ENCODE measurements at regions not wholly inside any gene's neighbourhood (a gene's known extent, or its start where the extent isn't known, plus 50 kb on each side); places are given as distances from the start of the nearest gene placed in this dataset.
"Not testable (repeated sequence)": the region's sequence is repeated elsewhere in the genome, so short reads cannot be mapped to it uniquely, and the experiment has no call there.

GRCh38 chr2:185640588-185640987 is 98.0 kb upstream of the FSIP2 start:
- no peak for DNase-seq

DNA sequence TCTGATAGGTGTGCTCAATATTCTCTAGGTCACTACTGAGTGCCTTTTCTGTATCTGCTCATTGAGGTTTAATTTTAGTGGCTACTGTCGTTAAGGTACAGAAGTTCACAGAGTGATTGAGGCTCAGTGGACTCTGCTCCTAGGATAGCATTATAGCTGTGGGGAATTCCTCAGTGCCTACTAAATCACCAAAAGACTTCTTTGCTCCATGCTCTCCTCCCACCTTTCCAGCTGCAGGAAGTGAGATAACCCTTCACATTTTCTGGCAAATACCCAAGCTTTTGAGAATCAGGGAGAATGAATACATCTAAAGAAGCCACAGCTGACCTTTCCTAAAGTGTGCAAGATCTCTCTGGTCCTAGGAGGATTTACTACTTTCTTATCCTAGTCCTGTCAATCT is 95.2 kb upstream of the FSIP2 start:
- no peak for DNase-seq

DNA sequence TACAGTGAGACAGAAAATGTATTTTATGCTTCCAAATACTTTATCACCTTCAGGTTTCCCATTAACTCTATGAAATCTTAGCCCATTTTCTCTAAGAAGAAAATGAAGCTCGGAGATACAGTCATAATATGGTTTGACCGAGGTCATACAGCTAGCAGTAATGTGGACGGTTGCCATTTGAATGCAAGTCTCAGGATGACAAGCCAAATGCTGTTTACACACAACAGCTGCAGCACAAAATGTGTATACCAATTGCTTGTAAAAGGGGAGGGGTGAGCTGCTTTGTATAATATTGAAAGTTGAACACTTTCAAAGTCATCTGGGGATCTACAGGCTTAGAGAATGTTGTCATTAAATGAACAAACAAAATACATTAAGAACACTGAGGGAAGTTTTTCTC is 93.8 kb upstream of the FSIP2 start:
- DNase-seq, result no peak

DNA sequence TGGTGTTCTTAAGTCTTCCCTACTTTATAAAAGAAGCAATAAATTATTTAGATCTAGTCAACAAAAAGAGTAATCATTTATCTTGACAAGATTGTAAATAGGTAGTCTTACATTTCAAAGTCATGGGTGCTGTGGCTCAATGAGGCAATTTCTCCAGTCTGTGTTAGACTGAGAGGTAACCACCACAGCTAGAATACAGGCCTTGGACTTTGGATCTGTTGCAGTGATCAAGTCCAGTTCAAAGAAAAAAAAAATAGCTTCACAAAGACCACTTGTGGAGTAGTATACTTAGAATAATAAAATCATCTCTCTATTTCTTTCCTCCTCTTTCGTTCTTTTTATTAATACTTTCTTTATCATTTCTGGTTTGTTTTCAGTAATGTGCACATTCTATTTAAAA is 93.1 kb upstream of the FSIP2 start:
- no peak for DNase-seq

GRCh38 chr2:185658750-185659149 is 79.9 kb upstream of the FSIP2 start:
- no peak for DNase-seq

- DNase-seq, result no peak
These were observed 74.8 kb upstream of the FSIP2 start for GRCh38 chr2:185663811-185664210.

DNA sequence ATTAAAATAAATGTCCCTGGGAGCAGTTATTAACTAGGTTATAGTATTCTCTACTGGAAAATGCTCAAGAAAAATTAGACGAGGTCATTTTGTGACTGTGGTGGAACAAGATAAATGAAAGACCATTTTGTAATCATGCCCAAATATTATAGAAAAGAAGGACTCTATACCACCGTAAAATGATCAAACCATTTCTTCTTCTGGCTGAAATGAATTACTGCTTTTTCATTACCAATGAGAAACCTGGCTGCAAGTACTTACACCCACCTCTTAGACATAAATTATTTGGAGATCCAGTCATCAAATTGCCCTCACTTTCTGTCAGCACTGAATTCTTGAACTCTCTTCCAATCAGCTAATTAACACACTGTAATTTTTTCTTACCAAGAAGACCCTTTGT is 74.2 kb upstream of the FSIP2 start:
- DNase-seq, result no peak

DNA sequence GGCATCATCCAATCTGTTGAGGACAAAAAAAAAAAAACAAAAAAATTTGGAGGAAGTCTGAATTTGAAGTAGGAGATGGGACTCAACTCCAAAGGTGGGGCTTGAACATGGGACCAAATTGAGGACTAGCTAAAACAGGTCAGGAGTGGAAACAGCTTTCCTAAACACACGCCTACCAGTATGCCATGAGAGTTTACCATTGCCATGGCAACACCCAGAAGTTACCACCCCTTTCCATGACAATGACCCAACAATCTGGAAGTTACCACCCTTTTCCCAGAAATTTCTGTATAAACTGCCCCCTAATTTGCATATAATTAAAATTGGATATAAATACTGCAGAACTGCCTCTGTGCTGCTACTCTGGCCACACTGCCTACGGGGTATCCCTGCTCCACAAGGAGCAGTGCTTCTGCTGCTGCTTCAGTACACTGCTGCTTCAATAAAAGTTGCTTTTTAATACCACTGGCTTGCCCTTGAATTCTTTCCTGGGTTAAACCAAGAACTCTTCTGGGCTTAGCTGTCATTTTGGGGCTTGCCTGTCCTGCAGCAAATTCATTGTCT is 73.3 kb upstream of the FSIP2 start:
- no peak for DNase-seq

DNA sequence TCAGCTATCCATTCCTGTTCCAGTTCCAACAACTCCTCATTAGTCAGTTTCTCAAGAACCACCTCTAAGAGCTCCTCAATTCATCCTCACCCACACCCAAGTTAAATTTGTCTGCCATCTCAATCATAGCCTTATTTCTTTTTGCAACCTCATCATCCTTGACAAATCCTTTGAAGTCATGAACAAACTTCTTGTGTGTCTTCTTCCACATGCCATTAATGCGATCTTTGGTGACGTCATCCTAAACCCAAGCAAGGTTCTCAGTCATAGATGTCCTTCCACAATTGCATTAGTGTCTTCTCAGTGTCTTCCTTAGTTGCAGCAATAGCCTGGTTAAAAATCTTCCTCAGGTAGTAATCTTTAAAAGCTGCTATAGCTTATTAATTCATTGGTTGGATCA is 71.2 kb upstream of the FSIP2 start:
- no peak for DNase-seq

DNA sequence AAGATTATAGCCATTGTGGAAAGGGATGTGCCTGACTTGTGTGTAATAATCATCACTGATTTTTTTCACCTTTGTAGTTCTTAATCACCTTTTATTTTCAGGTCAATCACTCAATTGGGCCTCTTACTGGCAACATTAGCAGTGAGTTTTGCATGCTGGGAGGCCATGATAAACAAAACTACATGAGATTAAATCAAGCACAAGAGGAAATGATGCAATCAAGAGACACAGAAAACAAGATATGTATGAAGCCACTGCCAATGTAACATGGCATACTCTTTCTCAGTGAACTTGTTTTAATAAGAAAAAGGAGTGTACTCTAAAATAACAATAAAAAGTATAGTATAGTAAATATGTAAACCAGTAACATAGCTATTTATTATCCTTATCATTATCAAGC is 69.9 kb upstream of the FSIP2 start:
- no peak for DNase-seq

GRCh38 chr2:185674232-185674631 is 64.4 kb upstream of the FSIP2 start:
- DNase-seq, result no peak

- DNase-seq, result no peak
These were observed 62.3 kb upstream of the FSIP2 start for GRCh38 chr2:185676316-185676715.

DNA sequence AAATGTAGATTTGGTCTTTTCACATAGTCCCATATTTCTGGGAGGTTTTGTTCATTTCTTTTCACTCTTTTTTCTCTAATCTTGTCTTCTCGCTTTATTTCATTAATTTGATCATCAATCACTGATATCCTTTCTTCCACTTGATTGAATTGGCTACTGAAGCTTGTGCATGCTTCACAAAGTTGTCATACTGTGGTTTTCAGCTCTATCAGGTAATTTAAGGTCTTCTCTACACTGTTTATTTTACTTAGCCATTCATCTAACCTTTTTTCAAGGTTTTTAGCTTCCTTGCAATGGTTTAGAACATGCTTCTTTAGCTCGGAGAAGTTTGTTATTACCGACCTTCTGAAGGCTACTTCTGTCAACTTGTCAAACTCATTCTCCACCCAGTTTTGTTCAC is 51.6 kb upstream of the FSIP2 start:
- DNase-seq, result not testable (repeated sequence)

DNA sequence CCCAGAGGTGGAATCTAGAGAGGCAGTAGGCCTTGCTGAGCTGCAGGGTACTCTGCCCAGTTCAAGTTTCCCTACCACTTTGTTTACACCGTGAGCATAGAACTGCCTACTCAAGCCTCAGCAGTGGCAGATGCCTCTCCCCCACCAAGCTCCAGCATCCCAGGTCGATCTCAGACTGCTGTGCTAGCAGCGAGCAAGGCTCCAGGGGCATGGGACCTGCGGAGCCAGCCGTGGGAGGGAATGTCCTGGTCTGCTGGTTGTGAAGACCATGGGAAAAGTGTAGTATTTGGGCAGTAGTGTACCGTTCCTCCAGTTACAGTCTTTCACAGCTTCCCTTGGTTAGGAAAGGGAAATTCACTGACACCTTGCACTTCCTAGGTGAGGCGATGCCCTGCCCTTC is 50.6 kb upstream of the FSIP2 start:
- DNase-seq, result no peak
